ENCODE measurements at regions not wholly inside any gene's neighbourhood (a gene's known extent, or its start where the extent isn't known, plus 50 kb on each side); places are given as distances from the start of the nearest gene placed in this dataset.
"Not testable (repeated sequence)": the region's sequence is repeated elsewhere in the genome, so short reads cannot be mapped to it uniquely, and the experiment has no call there.

- TF ChIP-seq, protein P1, sequence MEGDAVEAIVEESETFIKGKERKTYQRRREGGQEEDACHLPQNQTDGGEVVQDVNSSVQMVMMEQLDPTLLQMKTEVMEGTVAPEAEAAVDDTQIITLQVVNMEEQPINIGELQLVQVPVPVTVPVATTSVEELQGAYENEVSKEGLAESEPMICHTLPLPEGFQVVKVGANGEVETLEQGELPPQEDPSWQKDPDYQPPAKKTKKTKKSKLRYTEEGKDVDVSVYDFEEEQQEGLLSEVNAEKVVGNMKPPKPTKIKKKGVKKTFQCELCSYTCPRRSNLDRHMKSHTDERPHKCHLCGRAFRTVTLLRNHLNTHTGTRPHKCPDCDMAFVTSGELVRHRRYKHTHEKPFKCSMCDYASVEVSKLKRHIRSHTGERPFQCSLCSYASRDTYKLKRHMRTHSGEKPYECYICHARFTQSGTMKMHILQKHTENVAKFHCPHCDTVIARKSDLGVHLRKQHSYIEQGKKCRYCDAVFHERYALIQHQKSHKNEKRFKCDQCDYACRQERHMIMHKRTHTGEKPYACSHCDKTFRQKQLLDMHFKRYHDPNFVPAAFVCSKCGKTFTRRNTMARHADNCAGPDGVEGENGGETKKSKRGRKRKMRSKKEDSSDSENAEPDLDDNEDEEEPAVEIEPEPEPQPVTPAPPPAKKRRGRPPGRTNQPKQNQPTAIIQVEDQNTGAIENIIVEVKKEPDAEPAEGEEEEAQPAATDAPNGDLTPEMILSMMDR (conservative IDR thresholded peaks at IDR 0.05): no peak
- no peak overlapping the region for H3K27ac ChIP-seq
Observed at GRCh38 chr2:126042089-126042488, 613.9 kb upstream of the GYPC start.

DNA sequence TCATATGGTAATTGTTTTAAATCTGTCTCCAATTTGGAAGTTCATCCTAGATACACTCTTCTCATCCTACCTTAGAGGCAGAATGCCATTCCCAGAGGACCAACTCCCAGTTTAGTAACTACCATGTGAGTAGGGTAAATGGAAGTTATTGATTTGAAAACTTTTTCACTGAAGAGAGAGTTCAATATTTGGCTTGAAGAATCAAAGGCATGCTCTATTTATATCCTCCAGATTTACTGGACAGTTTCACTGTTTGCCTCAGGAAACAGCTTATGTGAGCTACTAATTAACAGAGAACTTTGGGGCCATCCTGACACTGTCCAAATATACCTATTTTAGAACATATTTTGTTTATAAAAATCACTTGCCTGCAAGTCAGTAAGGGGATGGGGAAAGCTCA, 607.2 kb upstream of the GYPC start:
- TF ChIP-seq, protein P1 (conservative IDR thresholded peaks at IDR 0.05): no peak

DNA sequence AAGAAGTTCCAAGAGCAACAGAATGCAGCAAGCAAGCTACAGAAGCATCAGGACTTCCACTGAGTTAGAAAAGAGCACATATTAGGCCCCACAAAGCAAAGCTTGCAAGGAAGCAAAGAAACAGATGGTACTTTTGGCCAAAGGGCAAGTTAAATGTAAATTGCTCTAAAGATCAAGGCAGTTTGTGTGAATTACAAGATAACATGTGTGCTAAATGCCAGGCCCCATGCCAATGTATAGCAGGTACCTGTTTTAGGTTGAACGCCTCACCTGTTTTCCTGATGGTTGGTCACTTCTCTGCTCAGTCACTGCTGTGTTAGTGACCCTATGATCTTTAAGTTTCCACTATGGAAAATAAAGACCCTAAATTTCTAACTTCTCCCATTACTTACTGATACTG, 606.5 kb upstream of the GYPC start:
- TF ChIP-seq, protein P1 (conservative IDR thresholded peaks at IDR 0.05): no peak
- no peak overlapping the region for H3K27ac ChIP-seq

More for the DNA sequence above, 607.2 kb upstream of the GYPC start:
- H3K27ac ChIP-seq: no peak overlapping the region

DNA sequence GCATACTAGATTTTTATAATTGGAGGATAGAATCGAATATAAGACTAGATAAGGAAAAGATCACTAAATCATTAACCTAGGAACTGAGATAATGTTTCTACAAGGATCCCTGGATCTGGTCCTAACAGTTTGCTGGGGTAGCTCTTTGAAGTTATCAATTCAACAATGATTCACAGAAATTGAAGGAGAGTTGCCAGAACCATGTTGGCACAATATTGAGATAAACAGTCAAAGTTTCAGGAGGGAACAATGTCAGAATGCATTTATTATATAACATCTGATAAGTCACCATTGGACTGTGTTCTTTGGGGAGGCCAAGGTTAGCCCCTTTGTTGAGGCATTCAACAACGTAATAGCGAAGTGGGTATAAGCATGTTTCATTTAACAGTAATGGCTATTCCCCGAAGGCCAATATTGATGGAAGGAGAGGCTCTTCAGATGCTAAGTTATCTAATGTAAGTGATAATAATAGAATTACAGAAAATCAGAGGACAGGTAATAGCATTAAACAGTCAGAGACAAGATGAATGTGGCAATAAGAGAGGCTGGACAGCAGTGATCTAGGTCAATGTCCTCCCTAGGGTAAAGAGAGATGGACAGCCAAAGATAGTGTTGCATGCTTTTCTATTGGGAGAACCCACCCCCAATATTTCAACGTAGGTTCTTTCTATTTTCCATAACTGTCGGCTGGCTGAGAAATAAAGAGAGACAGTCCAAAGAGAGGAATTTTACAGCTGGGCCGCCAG, 604.8 kb upstream of the GYPC start:
- TF ChIP-seq, protein P1 (conservative IDR thresholded peaks at IDR 0.05): no peak

DNA sequence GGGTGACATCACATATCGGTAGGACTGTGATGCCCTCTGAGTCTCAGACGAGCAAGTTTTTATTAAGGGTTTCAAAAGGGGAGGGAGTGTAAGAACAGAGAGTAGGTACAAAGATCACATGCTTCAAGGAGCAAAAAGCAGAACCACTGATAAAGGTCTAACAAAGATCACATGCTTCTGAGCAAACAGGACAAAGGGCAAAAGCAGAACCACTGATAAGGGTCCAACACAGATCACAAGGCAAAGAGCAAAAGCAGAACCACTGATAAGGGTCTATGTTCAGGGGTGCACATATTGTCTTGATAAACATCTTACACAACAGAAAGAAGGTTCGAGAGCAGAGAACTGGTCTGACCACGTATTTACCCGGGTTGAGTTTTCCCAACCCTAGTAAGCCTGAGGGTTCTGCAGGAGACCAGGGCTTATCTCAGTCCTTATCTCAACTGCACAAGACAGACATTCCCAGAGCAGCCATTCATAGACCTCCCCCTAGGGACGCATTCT, 604.2 kb upstream of the GYPC start:
- H3K27ac ChIP-seq: not testable (repeated sequence)

More for the DNA sequence above, 604.8 kb upstream of the GYPC start:
- H3K27ac ChIP-seq: no peak overlapping the region

DNA sequence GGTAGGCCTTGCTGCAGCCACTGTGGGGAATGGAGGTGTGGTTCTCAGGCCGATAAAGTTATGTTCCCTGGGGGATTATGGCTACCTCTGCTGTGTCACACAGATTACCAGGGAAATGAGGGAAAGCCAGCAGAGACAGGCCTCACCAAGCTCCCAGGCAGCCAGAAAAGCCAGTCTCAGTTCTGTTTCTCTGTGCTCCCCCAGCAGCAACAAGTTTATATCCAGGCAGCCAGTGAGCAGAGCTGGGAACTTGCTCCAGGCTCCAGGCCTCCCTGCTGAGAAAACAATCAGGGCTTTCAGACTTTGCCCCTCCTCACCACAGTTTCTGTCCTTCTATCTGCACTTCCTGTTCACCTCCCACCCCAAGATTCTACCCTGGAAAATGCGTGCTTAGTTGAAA, 596.6 kb upstream of the GYPC start:
- TF ChIP-seq, protein P1 (conservative IDR thresholded peaks at IDR 0.05): no peak
- no peak overlapping the region for H3K27ac ChIP-seq

DNA sequence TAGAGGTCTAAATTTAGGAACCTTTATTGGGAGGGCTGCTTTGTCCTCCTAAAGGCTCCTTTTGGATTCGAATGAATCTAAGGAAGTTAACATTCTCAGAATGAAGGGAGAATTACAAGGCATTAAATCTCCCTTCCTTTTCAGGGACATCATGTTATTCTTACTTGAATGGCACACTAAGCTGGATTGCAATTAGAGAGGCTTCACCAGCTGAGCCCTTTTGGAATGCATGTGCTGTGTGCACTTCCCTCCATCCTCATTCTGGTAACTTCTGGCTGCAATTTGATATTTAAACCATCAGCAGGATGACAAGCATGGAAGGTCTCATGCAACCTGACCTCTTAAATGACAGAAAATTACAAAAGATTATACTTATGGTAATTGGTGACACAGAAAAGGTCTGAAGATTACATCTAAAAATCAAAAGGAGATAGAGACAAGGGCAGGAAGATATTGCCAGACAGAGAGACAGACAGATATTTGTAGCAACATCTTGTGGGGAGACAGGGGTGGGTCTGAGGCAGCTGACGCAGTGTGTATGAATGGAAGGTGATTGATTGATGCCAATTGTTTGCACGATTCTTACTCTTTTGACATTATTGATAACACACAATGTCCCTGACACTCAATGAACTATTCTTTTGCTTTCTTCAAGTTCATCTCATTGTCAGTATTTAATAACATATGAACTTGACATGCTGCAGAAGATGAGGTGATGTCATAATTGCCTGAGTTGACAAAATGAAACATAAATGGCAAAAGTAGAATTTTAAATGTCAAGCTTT, 570.8 kb upstream of the GYPC start:
- no peak overlapping the region for H3K27ac ChIP-seq
- TF ChIP-seq, protein P1 (conservative IDR thresholded peaks at IDR 0.05): no peak
